HepG2 (cell line): ENCODE measurements at regions not wholly inside any gene's neighbourhood (a gene's known extent, or its start where the extent isn't known, plus 50 kb on each side); places are given as distances from the start of the nearest gene placed in this dataset.

Source experiments
- CHCHD3 ChIP-seq: sonication (generic); formaldehyde crosslinking; IDR thresholded peaks from 2 replicates; pipeline ENCODE4 v1.8.0; 2022; ENCODE audit warnings: mild to moderate bottlenecking, missing genetic modification reagents, moderate library complexity
- CREBL2 ChIP-seq: sonication (generic); formaldehyde crosslinking; IDR thresholded peaks from 2 replicates; pipeline ENCODE4 v1.8.1; 2023; ENCODE audit warnings: missing genetic modification reagents, mild to moderate bottlenecking, borderline replicate concordance
- GATAD2A ChIP-seq: IDR thresholded peaks from 2 replicates; pipeline ENCODE4 v1.6.1; 2016
- MLLT10 ChIP-seq: sonication (generic); formaldehyde crosslinking; IDR thresholded peaks from 2 replicates; pipeline ENCODE4 v1.4.0; 2020; ENCODE audit warnings: missing genetic modification reagents
- NKX3-1 ChIP-seq: sonication (generic); formaldehyde crosslinking; IDR thresholded peaks from 2 replicates; pipeline ENCODE4 v1.5.0; 2020; ENCODE audit warnings: missing genetic modification reagents
- NR2F2 ChIP-seq: IDR thresholded peaks from 2 replicates; pipeline ENCODE4 v1.6.1; 2012; ENCODE audit warnings: low read depth, inconsistent platforms, borderline replicate concordance
- PBX3 ChIP-seq: sonication (generic); formaldehyde crosslinking; IDR thresholded peaks from 2 replicates; pipeline ENCODE4 v1.8.1; 2023; ENCODE audit warnings: missing genetic modification reagents, inconsistent platforms, borderline replicate concordance
- REL ChIP-seq: sonication (generic); formaldehyde crosslinking; conservative IDR thresholded peaks from 2 replicates; pipeline ENCODE4 v1.8.0; 2022; ENCODE audit warnings: mild to moderate bottlenecking, missing genetic modification reagents, moderate library complexity
- STAT6 ChIP-seq: sonication (generic); formaldehyde crosslinking; IDR thresholded peaks from 2 replicates; pipeline ENCODE4 v1.4.0; 2020; ENCODE audit warnings: missing genetic modification reagents, mild to moderate bottlenecking, borderline replicate concordance
- ZBTB21 ChIP-seq: sonication (generic); formaldehyde crosslinking; IDR thresholded peaks from 2 replicates; pipeline ENCODE4 v1.4.0; 2020; ENCODE audit warnings: missing genetic modification reagents
- ZKSCAN1 ChIP-seq: fragments of 150-350 bp; IDR thresholded peaks from 2 replicates; pipeline ENCODE4 v1.6.1; 2014; ENCODE audit warnings: low read length
- ZMYM3 ChIP-seq: sonication (generic); formaldehyde crosslinking; IDR thresholded peaks from 2 replicates; pipeline ENCODE4 v1.5.1; 2020; ENCODE audit warnings: mild to moderate bottlenecking, missing genetic modification reagents
- ZNF10 ChIP-seq: sonication (generic); formaldehyde crosslinking; IDR thresholded peaks from 2 replicates; pipeline ENCODE4 v1.4.0; 2020; ENCODE audit warnings: mild to moderate bottlenecking, low read depth, missing genetic modification reagents, borderline replicate concordance
- ZNF124 ChIP-seq: sonication (generic); formaldehyde crosslinking; IDR thresholded peaks from 2 replicates; pipeline ENCODE4 v1.4.0; 2020; ENCODE audit warnings: missing genetic modification reagents
- ZNF20 ChIP-seq: sonication (generic); formaldehyde crosslinking; IDR thresholded peaks from 2 replicates; pipeline ENCODE4 v1.4.0; 2020; ENCODE audit warnings: mild to moderate bottlenecking, moderate library complexity, missing genetic modification reagents
- ZNF276 ChIP-seq: sonication (generic); formaldehyde crosslinking; IDR thresholded peaks from 2 replicates; pipeline ENCODE4 v1.4.0; 2020; ENCODE audit warnings: mild to moderate bottlenecking, low read depth, missing genetic modification reagents
- ZNF33B ChIP-seq: sonication (generic); formaldehyde crosslinking; IDR thresholded peaks from 2 replicates; pipeline ENCODE4 v1.5.1; 2020; ENCODE audit warnings: mild to moderate bottlenecking, missing genetic modification reagents
- ZNF460 ChIP-seq: sonication (generic); formaldehyde crosslinking; IDR thresholded peaks from 2 replicates; pipeline ENCODE4 v1.5.1; 2020; ENCODE audit warnings: missing genetic modification reagents, mild to moderate bottlenecking, borderline replicate concordance
- ZNF607 ChIP-seq: sonication (generic); formaldehyde crosslinking; IDR thresholded peaks from 2 replicates; pipeline ENCODE4 v1.5.1; 2020; ENCODE audit warnings: missing genetic modification reagents, mild to moderate bottlenecking, borderline replicate concordance
- TF ChIP-seq, protein P1 (sequence below): IDR thresholded peaks from 2 replicates; pipeline ENCODE4 v1.6.1; 2016; ENCODE audit warnings: missing compliant biosample characterization, missing genetic modification reagents, borderline replicate concordance
- TF ChIP-seq, protein P2 (sequence below): sonication (generic); formaldehyde crosslinking; IDR thresholded peaks from 2 replicates; pipeline ENCODE4 v1.4.0; 2020; ENCODE audit warnings: low read depth, mild to moderate bottlenecking, missing genetic modification reagents

DNA sequence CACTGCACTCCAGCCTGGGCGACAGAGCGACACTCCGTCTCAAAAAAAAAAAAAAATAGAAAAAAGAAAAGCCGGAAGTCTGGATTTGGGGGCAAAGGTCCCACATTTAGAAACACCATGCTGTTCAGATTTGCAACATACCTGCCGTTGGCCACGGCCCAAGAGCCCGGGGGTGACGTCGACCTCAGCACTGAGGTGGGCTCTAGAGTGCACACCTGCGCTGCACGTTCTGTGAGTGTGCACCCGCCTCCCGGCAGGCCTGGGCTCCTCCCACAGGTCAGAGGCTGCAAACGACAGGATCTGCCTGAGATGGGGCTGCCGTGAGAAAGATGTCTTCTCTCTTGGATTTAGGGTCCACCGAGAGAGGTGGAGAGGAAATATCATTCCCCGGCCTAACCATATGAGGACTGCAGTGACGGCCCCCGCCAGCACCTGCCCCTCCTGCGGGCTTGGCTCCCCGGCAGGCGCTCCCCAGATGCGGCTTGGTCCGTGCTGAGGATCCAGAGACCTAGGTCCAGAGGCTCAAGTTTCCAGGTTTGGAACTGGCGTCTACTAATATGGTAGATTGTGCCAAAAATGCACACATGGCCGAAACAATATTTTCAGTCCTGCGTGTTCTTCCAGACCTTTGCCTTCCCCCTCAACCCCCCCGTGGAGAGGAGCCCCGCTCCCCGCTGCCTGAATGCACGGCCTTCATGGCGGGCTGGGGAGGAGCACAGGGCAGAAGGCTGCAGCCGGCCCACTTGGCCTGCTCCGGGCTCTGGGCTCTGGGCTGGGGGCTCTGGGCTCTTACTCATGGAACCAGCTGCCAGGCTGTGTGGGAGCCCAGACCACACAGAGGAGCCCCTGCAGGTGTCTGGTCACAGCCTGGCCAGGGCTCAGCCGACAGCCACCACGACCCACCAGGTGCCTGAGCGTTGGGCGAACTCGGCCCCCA is 58.8 kb upstream of the FBRSL1 start (continued):
- TF ChIP-seq STAT6, result no peak
- no peak for TF ChIP-seq REL (CRISPR knock-in tag)
- TF ChIP-seq ZNF607 (CRISPR knock-in tag), result no peak
- no peak for TF ChIP-seq GATAD2A (CRISPR knock-in tag)
- no peak for TF ChIP-seq CHCHD3 (CRISPR knock-in tag)
- TF ChIP-seq, protein P1, sequence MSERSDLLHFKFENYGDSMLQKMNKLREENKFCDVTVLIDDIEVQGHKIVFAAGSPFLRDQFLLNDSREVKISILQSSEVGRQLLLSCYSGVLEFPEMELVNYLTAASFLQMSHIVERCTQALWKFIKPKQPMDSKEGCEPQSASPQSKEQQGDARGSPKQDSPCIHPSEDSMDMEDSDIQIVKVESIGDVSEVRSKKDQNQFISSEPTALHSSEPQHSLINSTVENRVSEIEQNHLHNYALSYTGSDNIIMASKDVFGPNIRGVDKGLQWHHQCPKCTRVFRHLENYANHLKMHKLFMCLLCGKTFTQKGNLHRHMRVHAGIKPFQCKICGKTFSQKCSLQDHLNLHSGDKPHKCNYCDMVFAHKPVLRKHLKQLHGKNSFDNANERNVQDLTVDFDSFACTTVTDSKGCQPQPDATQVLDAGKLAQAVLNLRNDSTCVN, result 0 out of 2 replicates have a peak, but pooled peaks have one; percentile 21
- no peak for TF ChIP-seq MLLT10
- no peak for TF ChIP-seq ZNF20 (CRISPR knock-in tag)
- TF ChIP-seq ZNF33B (CRISPR knock-in tag), result no peak
- no peak for TF ChIP-seq NR2F2
- TF ChIP-seq ZNF124, result no peak
- no peak for TF ChIP-seq ZNF460
- no peak for TF ChIP-seq CREBL2
- TF ChIP-seq ZBTB21, result no peak
- TF ChIP-seq ZNF276 (CRISPR knock-in tag), result no peak
- TF ChIP-seq ZKSCAN1, result no peak
- no peak for TF ChIP-seq NKX3-1
- TF ChIP-seq ZMYM3 (CRISPR knock-in tag), result no peak
- no peak for TF ChIP-seq ZNF10 (CRISPR knock-in tag)
- TF ChIP-seq PBX3 (CRISPR knock-in tag), result no peak
- TF ChIP-seq, protein P2, sequence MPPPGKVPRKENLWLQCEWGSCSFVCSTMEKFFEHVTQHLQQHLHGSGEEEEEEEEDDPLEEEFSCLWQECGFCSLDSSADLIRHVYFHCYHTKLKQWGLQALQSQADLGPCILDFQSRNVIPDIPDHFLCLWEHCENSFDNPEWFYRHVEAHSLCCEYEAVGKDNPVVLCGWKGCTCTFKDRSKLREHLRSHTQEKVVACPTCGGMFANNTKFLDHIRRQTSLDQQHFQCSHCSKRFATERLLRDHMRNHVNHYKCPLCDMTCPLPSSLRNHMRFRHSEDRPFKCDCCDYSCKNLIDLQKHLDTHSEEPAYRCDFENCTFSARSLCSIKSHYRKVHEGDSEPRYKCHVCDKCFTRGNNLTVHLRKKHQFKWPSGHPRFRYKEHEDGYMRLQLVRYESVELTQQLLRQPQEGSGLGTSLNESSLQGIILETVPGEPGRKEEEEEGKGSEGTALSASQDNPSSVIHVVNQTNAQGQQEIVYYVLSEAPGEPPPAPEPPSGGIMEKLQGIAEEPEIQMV, result no peak
